CD4-positive, alpha-beta T cell treated with Interleukin-15 for 1 hour (primary cell): ENCODE measurements at regions not wholly inside any gene's neighbourhood (a gene's known extent, or its start where the extent isn't known, plus 50 kb on each side); places are given as distances from the start of the nearest gene placed in this dataset.
"Not testable (repeated sequence)": the region's sequence is repeated elsewhere in the genome, so short reads cannot be mapped to it uniquely, and the experiment has no call there.

ENCODE experiments used
- DNase-seq: peaks from one replicate; pipeline ENCODE4 v3.0.0-alpha.2; 2020

GRCh38 chr5:171542525-171543140 lies 123.2 kb downstream of the FGF18 start:
- DNase-seq, result no peak

GRCh38 chr5:171543148-171543815 lies 123.8 kb downstream of the FGF18 start:
- no peak for DNase-seq

- DNase-seq, result no peak
Observed at GRCh38 chr5:171544913-171545765, 125.7 kb downstream of the FGF18 start.

GRCh38 chr5:171549274-171549673 lies 129.8 kb downstream of the FGF18 start:
- no peak for DNase-seq

- DNase-seq, result not testable (repeated sequence)
Observed at GRCh38 chr5:171553817-171554216, 134.4 kb downstream of the FGF18 start.

GRCh38 chr5:171555160-171555559 lies 135.7 kb downstream of the FGF18 start:
- DNase-seq, result no peak

- no peak for DNase-seq
Observed at GRCh38 chr5:171562822-171563221, 143.4 kb downstream of the FGF18 start.

- DNase-seq, result no peak
Observed at GRCh38 chr5:171568389-171568788, 148.9 kb downstream of the FGF18 start.

GRCh38 chr5:171569065-171569712 lies 149.7 kb downstream of the FGF18 start:
- DNase-seq, result no peak

- DNase-seq, result no peak
Observed at GRCh38 chr5:171570244-171570825, 150.9 kb downstream of the FGF18 start.

GRCh38 chr5:171571663-171572062 lies 152.2 kb downstream of the FGF18 start:
- no peak for DNase-seq

GRCh38 chr5:171573021-171573420 lies 153.6 kb downstream of the FGF18 start:
- no peak for DNase-seq

- no peak for DNase-seq
Observed at GRCh38 chr5:171573451-171574225, 154.2 kb downstream of the FGF18 start.

- no peak for DNase-seq
Observed at GRCh38 chr5:171574376-171574775, 154.9 kb downstream of the FGF18 start.

- DNase-seq, result no peak
Observed at GRCh38 chr5:171575386-171575785, 155.9 kb downstream of the FGF18 start.

- no peak for DNase-seq
Observed at GRCh38 chr5:171575808-171576207, 156.4 kb downstream of the FGF18 start.

GRCh38 chr5:171577042-171577758 lies 157.8 kb downstream of the FGF18 start:
- no peak for DNase-seq

- DNase-seq, result no peak
Observed at GRCh38 chr5:171578049-171578828, 158.8 kb downstream of the FGF18 start.

GRCh38 chr5:171578829-171579491 lies 159.5 kb downstream of the FGF18 start:
- no peak for DNase-seq

GRCh38 chr5:171579976-171580411 lies 160.5 kb downstream of the FGF18 start:
- DNase-seq, result no peak
